ENCODE measurements at regions not wholly inside any gene's neighbourhood (a gene's known extent, or its start where the extent isn't known, plus 50 kb on each side); places are given as distances from the start of the nearest gene placed in this dataset.

DNA sequence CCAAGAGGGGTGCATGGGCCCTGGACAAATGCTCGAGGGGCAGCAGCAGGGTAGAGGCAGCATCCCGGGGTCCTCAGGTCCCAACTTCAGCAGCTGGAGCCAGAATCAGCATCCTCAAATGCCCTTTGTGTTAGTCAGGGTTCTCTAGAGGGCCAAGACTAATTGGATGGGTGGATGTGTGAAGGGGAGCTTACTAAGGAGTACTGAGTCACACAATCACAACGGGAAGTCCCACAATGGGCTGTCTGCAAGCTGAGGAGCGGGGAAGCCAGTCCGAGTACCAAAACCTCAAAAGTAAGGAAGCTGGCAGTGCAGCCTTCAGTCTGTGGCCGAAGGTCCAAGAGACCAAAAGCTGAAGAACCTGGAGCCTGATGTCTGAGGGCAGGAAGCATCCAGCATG is 162.9 kb upstream of the TCERG1L start:
- no peak for TF ChIP-seq POLR2A (IDR thresholded peaks at IDR 0.05)
- TF ChIP-seq, protein P1, sequence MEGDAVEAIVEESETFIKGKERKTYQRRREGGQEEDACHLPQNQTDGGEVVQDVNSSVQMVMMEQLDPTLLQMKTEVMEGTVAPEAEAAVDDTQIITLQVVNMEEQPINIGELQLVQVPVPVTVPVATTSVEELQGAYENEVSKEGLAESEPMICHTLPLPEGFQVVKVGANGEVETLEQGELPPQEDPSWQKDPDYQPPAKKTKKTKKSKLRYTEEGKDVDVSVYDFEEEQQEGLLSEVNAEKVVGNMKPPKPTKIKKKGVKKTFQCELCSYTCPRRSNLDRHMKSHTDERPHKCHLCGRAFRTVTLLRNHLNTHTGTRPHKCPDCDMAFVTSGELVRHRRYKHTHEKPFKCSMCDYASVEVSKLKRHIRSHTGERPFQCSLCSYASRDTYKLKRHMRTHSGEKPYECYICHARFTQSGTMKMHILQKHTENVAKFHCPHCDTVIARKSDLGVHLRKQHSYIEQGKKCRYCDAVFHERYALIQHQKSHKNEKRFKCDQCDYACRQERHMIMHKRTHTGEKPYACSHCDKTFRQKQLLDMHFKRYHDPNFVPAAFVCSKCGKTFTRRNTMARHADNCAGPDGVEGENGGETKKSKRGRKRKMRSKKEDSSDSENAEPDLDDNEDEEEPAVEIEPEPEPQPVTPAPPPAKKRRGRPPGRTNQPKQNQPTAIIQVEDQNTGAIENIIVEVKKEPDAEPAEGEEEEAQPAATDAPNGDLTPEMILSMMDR (IDR thresholded peaks at IDR 0.05), result no peak
- Histone ChIP-seq H3K4me3 (no peak overlapping the region), H3K9me3 (no peaks in the 10 kb centered on the region), H3K36me3 (no peaks in the 10 kb centered on the region), H3K27ac (no peak overlapping the region), H3K4me1 (no peaks in the 10 kb centered on the region), H3K27me3 (no peaks in the 10 kb centered on the region)
- intact Hi-C loops (cut with DNase I; ENCODE audit: low total_unique reads), result no loop called here
- no peak for DNase-seq

DNA sequence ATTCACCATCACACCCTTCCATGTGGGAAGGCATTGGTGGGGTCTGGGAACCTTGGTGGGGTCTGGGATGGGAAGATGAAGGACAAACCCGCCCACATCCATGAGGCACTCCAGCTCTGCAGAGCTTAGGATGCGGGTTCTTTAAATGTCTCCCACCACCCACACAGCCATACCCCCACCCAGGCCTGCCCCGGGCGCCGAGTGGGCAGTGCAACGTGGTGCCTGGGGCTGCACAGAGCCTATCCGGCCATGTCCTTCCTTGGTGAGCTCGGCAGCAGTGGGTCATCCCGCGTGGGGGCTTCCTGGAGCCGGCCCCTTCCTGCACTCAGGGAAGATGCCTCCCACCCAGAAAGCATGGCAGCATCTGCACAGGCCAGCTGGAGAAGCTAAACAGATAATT is 163.5 kb upstream of the TCERG1L start:
- Histone ChIP-seq H3K27me3 (no peaks in the 10 kb centered on the region), H3K36me3 (no peaks in the 10 kb centered on the region), H3K27ac (no peak overlapping the region), H3K4me3 (no peak overlapping the region), H3K9me3 (no peaks in the 10 kb centered on the region), H3K4me1 (no peaks in the 10 kb centered on the region)
- TF ChIP-seq, protein P1 (IDR thresholded peaks at IDR 0.05), result no peak
- TF ChIP-seq POLR2A (IDR thresholded peaks at IDR 0.05), result no peak
- no peak for DNase-seq
- intact Hi-C loops (cut with DNase I; ENCODE audit: low total_unique reads), result no loop called here

DNA sequence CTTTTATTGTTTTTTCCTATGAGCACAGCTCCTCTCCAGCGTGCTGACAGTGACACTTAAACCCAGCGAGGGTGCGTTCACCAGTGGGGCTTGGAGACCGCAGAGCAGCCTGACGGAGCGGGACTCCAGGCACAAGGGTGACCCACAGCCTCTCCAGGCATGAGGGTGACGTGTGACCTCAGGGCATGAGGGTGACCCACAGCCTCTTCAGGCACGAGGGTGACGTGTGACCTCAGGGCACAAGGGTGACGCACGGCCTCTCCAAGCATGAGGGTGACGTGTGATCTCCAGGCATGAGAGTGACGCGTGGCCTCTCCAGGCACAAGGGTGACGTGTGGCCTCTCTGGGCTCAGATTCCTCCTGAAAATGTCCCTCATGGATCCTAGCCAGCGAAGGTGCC is 164.3 kb upstream of the TCERG1L start:
- no peaks in the 10 kb centered on the region for H3K9me3 ChIP-seq
- no peak overlapping the region for H3K27ac ChIP-seq
- DNase-seq, result no peak
- intact Hi-C loops (cut with DNase I; ENCODE audit: low total_unique reads), result no loop called here
- H3K36me3 ChIP-seq, result no peaks in the 10 kb centered on the region
- TF ChIP-seq, protein P1 (IDR thresholded peaks at IDR 0.05), result no peak
- no peak for TF ChIP-seq POLR2A (IDR thresholded peaks at IDR 0.05)
- no peaks in the 10 kb centered on the region for H3K4me1 ChIP-seq
- H3K27me3 ChIP-seq, result no peaks in the 10 kb centered on the region
- no peak overlapping the region for H3K4me3 ChIP-seq

DNA sequence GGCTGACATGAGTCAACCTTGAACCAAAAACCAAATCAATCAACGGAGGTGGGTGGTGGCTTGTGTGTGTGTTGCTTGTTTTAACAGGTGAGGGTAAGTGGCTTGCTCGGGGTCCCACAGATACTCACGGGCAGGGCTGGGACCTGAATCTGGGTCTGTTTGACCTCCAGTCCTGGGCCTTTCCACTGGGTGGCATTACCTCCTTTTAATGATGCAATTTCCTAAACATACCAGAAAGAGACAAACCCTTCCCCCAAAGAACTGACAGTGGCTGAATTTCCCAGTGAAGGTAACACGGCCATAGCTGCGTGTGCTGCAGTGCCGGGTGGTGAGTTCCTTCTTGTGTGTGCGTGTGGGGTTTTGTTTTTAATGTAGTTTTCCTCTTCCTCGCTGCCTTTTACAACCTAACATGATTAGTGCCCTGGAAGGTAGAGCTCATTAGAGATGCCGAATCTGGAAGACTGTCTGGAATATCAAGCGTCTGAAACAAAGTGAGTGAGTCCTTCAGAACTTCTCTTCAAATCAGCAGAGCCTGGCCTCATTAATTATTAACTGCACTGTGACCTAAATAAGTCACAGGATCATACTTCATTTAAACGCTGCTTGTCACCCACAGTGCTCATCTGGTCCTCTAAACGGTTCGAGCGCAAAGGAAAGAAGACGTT is 166.1 kb upstream of the TCERG1L start:
- H3K9me3 ChIP-seq, result no peaks in the 10 kb centered on the region
- no peak for DNase-seq
- intact Hi-C loops (cut with DNase I; ENCODE audit: low total_unique reads), result no loop called here
- H3K27ac ChIP-seq, result no peak overlapping the region
- no peak overlapping the region for H3K4me3 ChIP-seq
- no peak for TF ChIP-seq POLR2A (IDR thresholded peaks at IDR 0.05)
- TF ChIP-seq, protein P1 (IDR thresholded peaks at IDR 0.05), result no peak
- H3K4me1 ChIP-seq, result no peaks in the 10 kb centered on the region
- no peaks in the 10 kb centered on the region for H3K36me3 ChIP-seq
- no peaks in the 10 kb centered on the region for H3K27me3 ChIP-seq

DNA sequence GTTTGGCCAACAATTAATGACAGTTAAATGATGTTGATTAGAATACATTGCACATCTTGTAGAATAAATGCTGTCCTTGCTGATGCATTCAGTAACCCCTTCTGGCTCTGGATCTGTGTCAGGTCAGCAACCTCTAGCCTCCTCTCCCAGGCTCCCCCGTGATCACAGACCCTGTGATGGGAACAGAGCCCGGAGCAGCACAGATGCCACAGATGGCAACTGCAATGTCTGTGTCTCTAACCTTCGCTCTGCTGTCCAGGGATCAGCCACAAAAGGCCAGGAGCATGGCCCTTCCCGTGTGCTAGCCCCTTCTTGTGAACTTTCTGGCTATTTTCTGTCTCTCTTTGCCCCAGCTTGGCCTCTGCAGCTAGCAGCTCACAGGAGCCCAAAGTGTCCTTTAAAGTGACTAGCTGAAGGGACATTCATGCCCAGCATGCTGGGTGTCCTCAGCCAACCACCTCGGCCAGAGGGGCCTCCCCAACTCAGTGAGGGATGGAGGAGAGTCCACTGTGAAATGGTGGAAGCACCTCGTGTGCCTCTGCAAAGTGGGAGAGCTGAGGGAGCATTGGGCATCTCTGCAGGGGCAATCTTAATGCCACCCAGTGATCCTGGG is 167.0 kb upstream of the TCERG1L start:
- intact Hi-C loops (cut with DNase I; ENCODE audit: low total_unique reads), result no loop called here
- Histone ChIP-seq H3K9me3 (no peaks in the 10 kb centered on the region), H3K27me3 (no peaks in the 10 kb centered on the region), H3K4me3 (no peak overlapping the region), H3K27ac (no peak overlapping the region), H3K4me1 (no peaks in the 10 kb centered on the region), H3K36me3 (no peaks in the 10 kb centered on the region)
- no peak for DNase-seq
- TF ChIP-seq, protein P1 (IDR thresholded peaks at IDR 0.05), result no peak
- no peak for TF ChIP-seq POLR2A (IDR thresholded peaks at IDR 0.05)

Measured in uterus (tissue), 3 donors.